Ovary (tissue), 3 donors: ENCODE measurements at regions not wholly inside any gene's neighbourhood (a gene's known extent, or its start where the extent isn't known, plus 50 kb on each side); places are given as distances from the start of the nearest gene placed in this dataset.
"Not testable (repeated sequence)": the region's sequence is repeated elsewhere in the genome, so short reads cannot be mapped to it uniquely, and the experiment has no call there.

Experiments used
- POLR2A ChIP-seq: fragments of 450-650 bp; IDR thresholded peaks from one replicate; pipeline ENCODE4 v1.6.1; 2017; ENCODE audit warnings: antibody characterized with exemption, mild to moderate bottlenecking, moderate library complexity
- TF ChIP-seq, protein P1 (sequence below), 3 donors: fragments of 450-650 bp in 2 of 3; fragments of 200-600 bp in 1 of 3; IDR thresholded peaks; one replicate each; pipeline versions ENCODE4 v1.5.1 to v1.8.0; 2016 to 2022; ENCODE audit warnings: antibody characterized with exemption in 3 of 3, mild to moderate bottlenecking in 1 of 3
- donor health status: DM: no; HTN: no; CAD: no.

DNA sequence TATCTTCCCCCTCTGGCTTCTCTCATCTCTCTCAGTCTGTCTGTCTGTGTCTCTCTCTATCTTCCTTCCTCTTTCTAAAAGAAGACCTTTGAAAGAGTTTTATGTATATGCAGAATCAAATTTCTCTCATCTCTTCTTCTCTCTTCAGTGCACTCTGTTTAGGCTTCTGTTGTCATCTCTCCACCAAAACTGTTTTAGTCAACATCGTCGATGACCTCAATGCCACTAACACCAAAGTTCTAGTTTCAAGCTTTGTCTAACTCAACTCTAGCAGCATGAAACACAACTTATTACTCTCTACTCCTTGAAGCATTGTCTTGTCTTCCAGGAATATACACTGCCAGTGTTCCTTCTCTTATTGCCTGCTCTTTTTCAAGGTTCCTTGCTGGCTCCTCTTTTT is 163.9 kb downstream of the POTEC start:
- TF ChIP-seq, protein P1, sequence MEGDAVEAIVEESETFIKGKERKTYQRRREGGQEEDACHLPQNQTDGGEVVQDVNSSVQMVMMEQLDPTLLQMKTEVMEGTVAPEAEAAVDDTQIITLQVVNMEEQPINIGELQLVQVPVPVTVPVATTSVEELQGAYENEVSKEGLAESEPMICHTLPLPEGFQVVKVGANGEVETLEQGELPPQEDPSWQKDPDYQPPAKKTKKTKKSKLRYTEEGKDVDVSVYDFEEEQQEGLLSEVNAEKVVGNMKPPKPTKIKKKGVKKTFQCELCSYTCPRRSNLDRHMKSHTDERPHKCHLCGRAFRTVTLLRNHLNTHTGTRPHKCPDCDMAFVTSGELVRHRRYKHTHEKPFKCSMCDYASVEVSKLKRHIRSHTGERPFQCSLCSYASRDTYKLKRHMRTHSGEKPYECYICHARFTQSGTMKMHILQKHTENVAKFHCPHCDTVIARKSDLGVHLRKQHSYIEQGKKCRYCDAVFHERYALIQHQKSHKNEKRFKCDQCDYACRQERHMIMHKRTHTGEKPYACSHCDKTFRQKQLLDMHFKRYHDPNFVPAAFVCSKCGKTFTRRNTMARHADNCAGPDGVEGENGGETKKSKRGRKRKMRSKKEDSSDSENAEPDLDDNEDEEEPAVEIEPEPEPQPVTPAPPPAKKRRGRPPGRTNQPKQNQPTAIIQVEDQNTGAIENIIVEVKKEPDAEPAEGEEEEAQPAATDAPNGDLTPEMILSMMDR (IDR thresholded peaks at IDR 0.05): not testable (repeated sequence)
- TF ChIP-seq POLR2A: not testable (repeated sequence)
